Ovary (tissue), 7 donors: ENCODE measurements at regions not wholly inside any gene's neighbourhood (a gene's known extent, or its start where the extent isn't known, plus 50 kb on each side); places are given as distances from the start of the nearest gene placed in this dataset.

Source experiments
- DNase-seq, 5 donors: peaks; one replicate each; pipeline ENCODE4 v3.0.0-alpha.2; 2019 to 2020
- H3K27ac ChIP-seq, 2 donors: fragments of 200-600 bp; one replicate each; pipeline versions ENCODE4 v1.5.1 to v1.8.0; 2019 to 2022
- H3K27me3 ChIP-seq: fragments of 200-600 bp; one replicate; pipeline ENCODE4 v1.8.0; 2022
- H3K36me3 ChIP-seq: fragments of 200-600 bp; sonication (generic); one replicate; pipeline ENCODE4 v1.5.1; 2019
- H3K4me1 ChIP-seq: one replicate; pipeline ENCODE4 v1.8.1; 2013; ENCODE audit warnings: mild to moderate bottlenecking, moderate library complexity; ENCODE audit not compliant: insufficient read depth
- H3K4me3 ChIP-seq: fragments of 200-600 bp; sonication (generic); one replicate; pipeline ENCODE4 v1.5.1; 2017
- H3K9me3 ChIP-seq, 2 donors: fragments of 200-600 bp in 1 of 2; sonication (generic) in 1 of 2; one replicate each; pipeline versions ENCODE4 v1.5.1 to v1.8.1; 2013 to 2019; ENCODE audit warnings: mild to moderate bottlenecking in 1 of 2, moderate library complexity in 1 of 2
- EP300 ChIP-seq: sonication (generic); formaldehyde crosslinking; IDR thresholded peaks from one replicate; pipeline ENCODE4 v1.6.1; 2017; ENCODE audit warnings: antibody characterized with exemption
- POLR2A ChIP-seq: fragments of 450-650 bp; IDR thresholded peaks from one replicate; pipeline ENCODE4 v1.6.1; 2017; ENCODE audit warnings: antibody characterized with exemption, mild to moderate bottlenecking, moderate library complexity
- WGBS, 3 donors: extraction: QIAGEN DNeasy Blood & Tissue Kit in 1 of 3; methylation state at CpG; one replicate each; pipeline versions ENCODE4 v1.1.5 to v1.1.7; 2013 to 2017; 5-methylcytosine and 5-hydroxymethylcytosine counted together
- intact Hi-C, 4 donors: fragments of 100-400 bp; cut with DNase I; formaldehyde crosslinking; loops; one replicate each; pipeline versions ENCODE4 v1.11.0 to v1.15.1; 2022 to 2023
- TF ChIP-seq, protein P1 (sequence below), 3 donors: fragments of 450-650 bp in 2 of 3; fragments of 200-600 bp in 1 of 3; IDR thresholded peaks; one replicate each; pipeline versions ENCODE4 v1.5.1 to v1.8.0; 2016 to 2022; ENCODE audit warnings: antibody characterized with exemption in 3 of 3, mild to moderate bottlenecking in 1 of 3
- donor health status: DM: no; HTN: no; CAD: no; lungs with moderate emphysema.
- donor health status: DM: no; HTN: no; CAD: no.
- donor health status: Bipolar disorder and iron deficiency.
- donor health status: DM: no; HTN: no; CAD: no.
- donor health status: DM: yes; HTN: yes; CAD: no.

GRCh38 chr18:3383381-3383915, 66.5 kb upstream of the TGIF1 start:
- WGBS, 3 donors, result 62 to 64% (median 63%) methylated on average over 5 of the region's 5 CpGs
- Histone ChIP-seq H3K36me3 (no peaks in the 10 kb centered on the region), H3K4me1 (peaks cover 3% of the 10 kb centered on the region), H3K27me3 (no peaks in the 10 kb centered on the region), H3K4me3 (no peak overlapping the region), H3K9me3 (no peaks in the 10 kb centered on the region), H3K27ac (no peak overlapping the region)
- TF ChIP-seq EP300 (no peak), POLR2A (no peak)
- TF ChIP-seq, protein P1, sequence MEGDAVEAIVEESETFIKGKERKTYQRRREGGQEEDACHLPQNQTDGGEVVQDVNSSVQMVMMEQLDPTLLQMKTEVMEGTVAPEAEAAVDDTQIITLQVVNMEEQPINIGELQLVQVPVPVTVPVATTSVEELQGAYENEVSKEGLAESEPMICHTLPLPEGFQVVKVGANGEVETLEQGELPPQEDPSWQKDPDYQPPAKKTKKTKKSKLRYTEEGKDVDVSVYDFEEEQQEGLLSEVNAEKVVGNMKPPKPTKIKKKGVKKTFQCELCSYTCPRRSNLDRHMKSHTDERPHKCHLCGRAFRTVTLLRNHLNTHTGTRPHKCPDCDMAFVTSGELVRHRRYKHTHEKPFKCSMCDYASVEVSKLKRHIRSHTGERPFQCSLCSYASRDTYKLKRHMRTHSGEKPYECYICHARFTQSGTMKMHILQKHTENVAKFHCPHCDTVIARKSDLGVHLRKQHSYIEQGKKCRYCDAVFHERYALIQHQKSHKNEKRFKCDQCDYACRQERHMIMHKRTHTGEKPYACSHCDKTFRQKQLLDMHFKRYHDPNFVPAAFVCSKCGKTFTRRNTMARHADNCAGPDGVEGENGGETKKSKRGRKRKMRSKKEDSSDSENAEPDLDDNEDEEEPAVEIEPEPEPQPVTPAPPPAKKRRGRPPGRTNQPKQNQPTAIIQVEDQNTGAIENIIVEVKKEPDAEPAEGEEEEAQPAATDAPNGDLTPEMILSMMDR (IDR thresholded peaks at IDR 0.05), result no peak
- DNase-seq, result no peak
- intact Hi-C loops, result no loop called here

DNA sequence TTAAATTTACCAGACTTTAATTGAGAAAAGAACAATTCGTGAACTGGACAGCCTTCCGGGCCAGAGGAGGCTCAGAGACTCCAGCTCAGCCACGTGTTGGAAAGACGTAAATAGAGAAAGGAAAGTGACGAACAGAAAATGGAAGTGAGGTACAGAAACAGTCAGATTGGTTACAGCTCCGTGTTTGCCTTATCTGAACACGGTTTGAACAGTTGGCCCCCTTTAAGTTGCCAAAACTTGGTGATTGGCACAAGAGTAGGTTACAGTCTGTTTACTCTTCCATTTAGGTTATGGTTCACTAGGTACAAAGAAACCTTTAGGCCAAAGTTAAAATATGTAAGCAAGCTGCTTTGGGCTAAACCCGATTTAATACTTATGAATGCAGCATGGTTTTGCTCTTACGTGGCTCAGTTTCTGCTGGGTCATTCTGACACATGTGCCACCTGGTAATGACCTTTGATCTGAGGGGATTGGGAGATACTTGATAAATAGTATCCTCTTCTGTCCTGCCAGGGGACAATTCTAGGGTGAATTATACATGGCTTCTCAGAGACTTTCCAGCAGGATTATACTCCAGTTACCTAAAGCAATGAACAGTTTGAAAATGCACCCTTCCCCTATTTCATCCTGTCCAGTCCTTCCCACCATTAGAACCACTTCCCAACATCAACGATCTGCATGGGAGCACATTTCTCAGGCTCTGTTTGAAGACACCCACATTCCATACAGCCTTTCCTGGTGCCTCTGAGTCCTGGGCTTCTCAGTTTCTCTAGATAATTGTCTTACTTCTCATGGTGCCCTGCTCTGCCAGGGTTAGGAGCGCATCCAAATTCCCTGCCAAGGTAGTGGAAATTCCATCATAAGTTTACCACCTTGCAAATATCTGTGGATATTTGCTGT, 65.1 kb upstream of the TGIF1 start:
- no peaks in the 10 kb centered on the region for H3K27me3 ChIP-seq
- no peak overlapping the region for H3K27ac ChIP-seq
- H3K4me1 ChIP-seq, result peaks cover 2% of the 10 kb centered on the region
- no peaks in the 10 kb centered on the region for H3K9me3 ChIP-seq
- H3K36me3 ChIP-seq, result no peaks in the 10 kb centered on the region
- TF ChIP-seq EP300 (no peak), POLR2A (no peak)
- TF ChIP-seq, protein P1 (IDR thresholded peaks at IDR 0.05), result no peak
- DNase-seq, result no peak
- intact Hi-C loops, result no loop called here
- no peak overlapping the region for H3K4me3 ChIP-seq
- WGBS, 3 donors, result 75 to 84% (median 79%) methylated on average over 11 of the region's 11 CpGs

- intact Hi-C loops, result no loop called here
- Histone ChIP-seq H3K9me3 (no peaks in the 10 kb centered on the region), H3K4me1 (no peaks in the 10 kb centered on the region), H3K27me3 (no peaks in the 10 kb centered on the region), H3K4me3 (no peak overlapping the region), H3K27ac (no peak overlapping the region), H3K36me3 (no peaks in the 10 kb centered on the region)
- WGBS, 3 donors, result 90 to 93% (median 91%) methylated on average over 1 of the region's 1 CpG
- DNase-seq, result no peak
- no peak for TF ChIP-seq POLR2A
- no peak for TF ChIP-seq EP300
- TF ChIP-seq, protein P1 (IDR thresholded peaks at IDR 0.05), result no peak
These were observed 61.6 kb upstream of the TGIF1 start for GRCh38 chr18:3388323-3388722.

GRCh38 chr18:3388980-3389379, 61.0 kb upstream of the TGIF1 start:
- Histone ChIP-seq H3K27ac (no peak overlapping the region), H3K36me3 (no peaks in the 10 kb centered on the region), H3K4me1 (no peaks in the 10 kb centered on the region), H3K27me3 (no peaks in the 10 kb centered on the region), H3K4me3 (no peak overlapping the region), H3K9me3 (no peaks in the 10 kb centered on the region)
- 49 to 66% (median 54%) methylated on average over 4 of the region's 4 CpGs for WGBS, 3 donors
- no peak for DNase-seq
- TF ChIP-seq POLR2A (no peak), EP300 (no peak)
- TF ChIP-seq, protein P1 (IDR thresholded peaks at IDR 0.05), result no peak
- intact Hi-C loops, result no loop called here
